Prostate gland (tissue), 2 donors: ENCODE measurements at regions not wholly inside any gene's neighbourhood (a gene's known extent, or its start where the extent isn't known, plus 50 kb on each side); places are given as distances from the start of the nearest gene placed in this dataset.

ENCODE experiments used
- DNase-seq: peaks from one replicate; pipeline ENCODE4 v3.0.0-alpha.2; 2019; ENCODE audit warnings: low spot score
- H3K27ac ChIP-seq, 2 donors: fragments of 200-600 bp; sonication (generic); 2 replicates each; pipeline ENCODE4 v1.5.1; 2017 to 2019
- H3K27me3 ChIP-seq: fragments of 200-600 bp; sonication (generic); replicated peaks from 2 replicates; pipeline ENCODE4 v1.5.1; 2019; ENCODE audit not compliant: insufficient read depth
- H3K36me3 ChIP-seq, 2 donors: fragments of 200-600 bp; sonication (generic); 1 replicate in 1 of 2; 2 replicates in 1 of 2; pipeline versions ENCODE4 v1.5.1 to v1.8.1; 2017 to 2019
- H3K4me1 ChIP-seq: fragments of 200-600 bp; sonication (generic); replicated peaks from 2 replicates; pipeline ENCODE4 v1.5.1; 2019
- H3K4me3 ChIP-seq, 2 donors: fragments of 200-600 bp; sonication (generic); 2 replicates each; pipeline ENCODE4 v1.5.1; 2017 to 2019
- H3K9me3 ChIP-seq: fragments of 200-600 bp; sonication (generic); 2 replicates; pipeline ENCODE4 v1.5.1; 2017
- POLR2A ChIP-seq: fragments of 450-650 bp; IDR thresholded peaks from one replicate; pipeline ENCODE4 v1.6.1; 2016; ENCODE audit warnings: antibody characterized with exemption, mild to moderate bottlenecking
- POLR2AphosphoS5 ChIP-seq: sonication (generic); formaldehyde crosslinking; IDR thresholded peaks from one replicate; pipeline ENCODE4 v1.6.1; 2017; ENCODE audit warnings: antibody characterized with exemption
- WGBS: methylation state at CpG from one replicate; pipeline ENCODE4 v1.1.5; 2018; 5-methylcytosine and 5-hydroxymethylcytosine counted together
- intact Hi-C: fragments of 100-400 bp; cut with DNase I; formaldehyde crosslinking; loops from one replicate; pipeline ENCODE4 v1.14.2; 2022
- TF ChIP-seq, protein P1 (sequence below), 4 experiments: fragments of 200-600 bp in 2 of 4; fragments of 450-650 bp in 2 of 4; sonication (generic) in 2 of 4; IDR thresholded peaks; 1 replicate in 3 of 4; 2 replicates in 1 of 4; pipeline ENCODE4 v1.5.1; 2016 to 2019; ENCODE audit warnings: antibody characterized with exemption in 4 of 4, mild to moderate bottlenecking in 2 of 4, moderate library complexity in 2 of 4

DNA sequence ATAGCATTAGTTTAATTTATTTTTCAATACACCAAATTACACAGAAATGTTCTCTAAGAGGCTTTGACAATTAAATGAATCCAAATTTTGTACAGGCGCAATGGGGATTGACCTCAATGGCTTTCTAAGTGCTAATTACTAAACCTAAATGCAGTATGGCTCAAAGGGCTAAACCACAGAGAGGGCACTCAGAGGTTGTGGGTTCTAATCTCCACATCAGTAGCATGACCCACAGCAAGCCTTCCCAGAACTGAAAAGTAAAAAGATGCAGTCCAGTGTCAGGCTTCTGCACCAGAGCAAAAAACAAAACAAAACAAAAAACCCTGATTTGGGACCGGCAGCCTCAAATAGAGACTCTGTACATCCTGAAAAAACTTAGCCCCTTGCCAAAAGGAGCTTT is 579.2 kb upstream of the PKN2 start:
- intact Hi-C loops: no loop called here
- Histone ChIP-seq H3K4me1 (no peaks in the 10 kb centered on the region), H3K27ac (no peak overlapping the region), H3K9me3 (no peaks in the 10 kb centered on the region), H3K36me3 (no peaks in the 10 kb centered on the region), H3K27me3 (no peaks in the 10 kb centered on the region), H3K4me3 (no peak overlapping the region)
- 68% methylated on average over 2 of the region's 2 CpGs for WGBS
- DNase-seq: no peak
- TF ChIP-seq POLR2AphosphoS5 (no peak), POLR2A (no peak)
- TF ChIP-seq, protein P1, sequence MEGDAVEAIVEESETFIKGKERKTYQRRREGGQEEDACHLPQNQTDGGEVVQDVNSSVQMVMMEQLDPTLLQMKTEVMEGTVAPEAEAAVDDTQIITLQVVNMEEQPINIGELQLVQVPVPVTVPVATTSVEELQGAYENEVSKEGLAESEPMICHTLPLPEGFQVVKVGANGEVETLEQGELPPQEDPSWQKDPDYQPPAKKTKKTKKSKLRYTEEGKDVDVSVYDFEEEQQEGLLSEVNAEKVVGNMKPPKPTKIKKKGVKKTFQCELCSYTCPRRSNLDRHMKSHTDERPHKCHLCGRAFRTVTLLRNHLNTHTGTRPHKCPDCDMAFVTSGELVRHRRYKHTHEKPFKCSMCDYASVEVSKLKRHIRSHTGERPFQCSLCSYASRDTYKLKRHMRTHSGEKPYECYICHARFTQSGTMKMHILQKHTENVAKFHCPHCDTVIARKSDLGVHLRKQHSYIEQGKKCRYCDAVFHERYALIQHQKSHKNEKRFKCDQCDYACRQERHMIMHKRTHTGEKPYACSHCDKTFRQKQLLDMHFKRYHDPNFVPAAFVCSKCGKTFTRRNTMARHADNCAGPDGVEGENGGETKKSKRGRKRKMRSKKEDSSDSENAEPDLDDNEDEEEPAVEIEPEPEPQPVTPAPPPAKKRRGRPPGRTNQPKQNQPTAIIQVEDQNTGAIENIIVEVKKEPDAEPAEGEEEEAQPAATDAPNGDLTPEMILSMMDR (IDR thresholded peaks at IDR 0.05): no peak

DNA sequence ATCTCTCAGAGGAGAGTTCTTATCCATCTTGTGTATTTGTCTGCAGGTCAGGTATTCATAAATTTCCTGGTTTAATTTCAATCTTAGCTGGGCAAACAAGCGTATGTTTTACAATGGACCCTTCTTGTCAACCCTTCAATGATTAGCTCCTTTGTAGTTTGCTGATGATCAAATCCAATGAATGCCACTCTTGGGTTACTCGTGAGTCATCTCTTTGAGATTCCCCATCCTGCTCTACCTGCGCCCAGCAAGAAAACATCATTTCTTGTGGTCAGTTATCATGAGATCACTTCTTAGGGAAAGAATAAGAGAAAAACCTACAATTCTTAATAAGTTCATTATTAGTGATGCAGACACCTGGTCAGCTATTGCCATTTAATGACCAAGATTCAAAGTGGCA is 572.3 kb upstream of the PKN2 start:
- no peaks in the 10 kb centered on the region for H3K36me3 ChIP-seq
- no peaks in the 10 kb centered on the region for H3K9me3 ChIP-seq
- H3K4me1 ChIP-seq: no peaks in the 10 kb centered on the region
- 85% methylated on average over 3 of the region's 3 CpGs for WGBS
- intact Hi-C loops: no loop called here
- no peak overlapping the region for H3K4me3 ChIP-seq
- H3K27me3 ChIP-seq: no peaks in the 10 kb centered on the region
- H3K27ac ChIP-seq: no peak overlapping the region
- no peak for DNase-seq
- TF ChIP-seq POLR2AphosphoS5: no peak
- no peak for TF ChIP-seq POLR2A
- TF ChIP-seq, protein P1 (IDR thresholded peaks at IDR 0.05): no peak

DNA sequence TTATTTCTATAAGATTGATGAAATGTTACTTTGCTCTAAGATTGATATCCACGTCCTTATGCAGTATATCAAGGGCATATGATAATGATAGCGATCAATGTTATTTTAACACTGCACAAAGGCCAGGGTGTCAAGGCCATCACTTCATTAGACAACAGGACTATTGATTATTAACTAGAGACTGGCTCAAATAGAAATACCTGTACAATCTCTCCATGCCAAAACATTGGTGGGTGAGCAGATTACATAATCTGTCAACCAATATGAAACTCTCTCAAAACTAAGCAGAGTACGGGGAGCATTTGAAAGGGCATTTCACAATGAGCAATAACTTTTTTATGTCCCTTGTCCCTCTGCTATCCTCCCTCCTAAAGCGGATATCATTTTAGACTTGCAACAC is 566.5 kb upstream of the PKN2 start:
- no peaks in the 10 kb centered on the region for H3K36me3 ChIP-seq
- H3K4me3 ChIP-seq: no peak overlapping the region
- H3K9me3 ChIP-seq: no peaks in the 10 kb centered on the region
- 93% methylated on average over 4 of the region's 4 CpGs for WGBS
- intact Hi-C loops: no loop called here
- no peaks in the 10 kb centered on the region for H3K27me3 ChIP-seq
- no peak overlapping the region for H3K27ac ChIP-seq
- no peak for DNase-seq
- no peaks in the 10 kb centered on the region for H3K4me1 ChIP-seq
- TF ChIP-seq POLR2A (no peak), POLR2AphosphoS5 (no peak)
- TF ChIP-seq, protein P1 (IDR thresholded peaks at IDR 0.05): no peak

DNA sequence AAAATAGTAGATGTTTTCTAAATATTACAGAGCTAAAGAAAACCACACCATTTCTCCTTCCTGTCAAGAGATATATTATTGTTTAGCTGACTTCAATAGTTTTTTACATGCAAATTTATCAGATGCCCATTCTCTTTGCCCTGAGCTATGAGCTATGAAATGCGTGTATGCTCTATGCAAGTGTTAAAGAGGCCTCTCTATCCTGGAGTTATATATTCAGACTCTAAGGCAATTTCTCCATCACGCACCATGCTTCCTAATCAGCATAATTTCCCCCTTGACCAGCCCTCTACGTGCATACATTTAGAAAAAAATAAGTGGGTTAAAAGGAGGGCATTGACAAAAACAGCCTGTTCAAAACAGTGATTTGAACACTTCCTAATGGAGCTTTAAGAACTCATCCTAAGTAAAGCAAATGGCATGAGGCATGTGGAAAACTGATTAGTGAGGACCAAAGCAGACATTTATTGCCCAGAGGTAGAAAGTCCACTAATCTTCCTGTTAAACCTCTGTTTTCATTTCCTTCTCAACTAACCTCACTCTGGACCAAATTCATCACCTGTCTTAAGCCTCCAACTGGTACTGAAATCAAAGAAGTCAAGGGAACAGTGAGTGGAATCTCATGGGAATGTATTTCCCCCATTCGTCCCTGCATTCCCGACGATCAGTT is 565.8 kb upstream of the PKN2 start:
- WGBS: 84% methylated on average over 6 of the region's 6 CpGs
- intact Hi-C loops: no loop called here
- H3K27ac ChIP-seq: no peak overlapping the region

DNA sequence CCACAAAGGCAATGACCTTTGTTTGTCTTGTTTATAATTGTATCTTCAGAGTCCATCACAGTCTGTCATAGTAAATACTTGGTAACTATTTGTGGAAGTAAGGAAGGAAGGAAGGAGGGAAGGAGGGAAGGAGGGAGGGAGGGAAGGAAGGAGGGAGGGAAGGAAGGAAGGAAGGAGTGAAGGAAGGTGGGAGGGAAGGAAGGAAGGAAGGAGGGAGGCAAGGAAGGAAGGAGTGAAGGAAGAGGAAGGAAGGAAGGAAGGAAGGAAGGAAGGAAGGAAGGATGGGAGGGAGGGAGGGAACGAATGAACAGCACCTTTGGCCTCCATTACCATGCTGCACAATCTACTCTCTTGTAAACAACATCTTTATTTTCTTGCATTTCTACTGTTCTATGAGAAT is 559.5 kb upstream of the PKN2 start:
- no peak for TF ChIP-seq POLR2AphosphoS5
- TF ChIP-seq, protein P1 (IDR thresholded peaks at IDR 0.05): no peak
- TF ChIP-seq POLR2A: no peak
- Histone ChIP-seq H3K27me3 (no peaks in the 10 kb centered on the region), H3K4me1 (no peaks in the 10 kb centered on the region), H3K4me3 (no peak overlapping the region), H3K36me3 (no peaks in the 10 kb centered on the region), H3K27ac (no peak overlapping the region), H3K9me3 (no peaks in the 10 kb centered on the region)
- WGBS: 85% methylated on average over 1 of the region's 1 CpG
- intact Hi-C loops: no loop called here
- no peak for DNase-seq

More for the DNA sequence above, 565.8 kb upstream of the PKN2 start:
- TF ChIP-seq, protein P1 (IDR thresholded peaks at IDR 0.05): no peak
- TF ChIP-seq POLR2A (no peak), POLR2AphosphoS5 (no peak)
- Histone ChIP-seq H3K4me1 (no peaks in the 10 kb centered on the region), H3K9me3 (no peaks in the 10 kb centered on the region), H3K4me3 (no peak overlapping the region), H3K36me3 (no peaks in the 10 kb centered on the region), H3K27me3 (no peaks in the 10 kb centered on the region)
- no peak for DNase-seq
